ENCODE measurements at regions not wholly inside any gene's neighbourhood (a gene's known extent, or its start where the extent isn't known, plus 50 kb on each side); places are given as distances from the start of the nearest gene placed in this dataset.

GRCh38 chr12:82605115-82605514 is 81.6 kb upstream of the TMTC2 start:
- CTCF ChIA-PET = no interaction called here

More at GRCh38 chr12:82605115-82605514, 81.6 kb upstream of the TMTC2 start:
- no peak overlapping the region for H3K14ac ChIP-seq (replicated peaks; ENCODE audit: low read depth, low read length)
- H2BK5ac ChIP-seq (ENCODE audit: low read depth, low read length, poor library complexity, severe bottlenecking) = no peak overlapping the region
- H2AFZ ChIP-seq (replicated peaks; ENCODE audit: low read length, poor library complexity) = no peak overlapping the region
- H3K9me1 ChIP-seq (ENCODE audit: insufficient read depth, low read length) = no peaks in the 10 kb centered on the region
- H3K79me1 ChIP-seq (ENCODE audit: low read depth in 1 of 2, low read length in 2 of 2) = no peaks in the 10 kb centered on the region
- BruUV-seq (replicated peaks) = no TSS peak
- ATAC-seq (ENCODE audit: low read depth) (no peak), DNase-seq (no peak)
- no peak overlapping the region for H3K18ac ChIP-seq (ENCODE audit: low read depth, low read length)
- H3K4me1 ChIP-seq (ENCODE audit: control insufficient read depth, insufficient read depth, low read length) = no peaks in the 10 kb centered on the region
- no peak overlapping the region for H2AK5ac ChIP-seq (ENCODE audit: low read depth, low read length)
- no peak overlapping the region for H4K8ac ChIP-seq (ENCODE audit: low read depth in 2 of 2, low read length in 2 of 2)
- intact Hi-C loops (cut with micrococcal nuclease) = no loop called here
- no peaks in the 10 kb centered on the region for H3K27me3 ChIP-seq (ENCODE audit: control insufficient read depth, insufficient read depth, low read length)
- no peak overlapping the region for H3K4me3 ChIP-seq (ENCODE audit: insufficient read depth, low read depth, low read length)
- TF ChIP-seq BHLHE40 (IDR thresholded peaks at IDR 0.05; ENCODE audit: low read depth, low read length) (no peak), CEBPB (IDR thresholded peaks at IDR 0.05; ENCODE audit: low read depth, low read length) (no peak), RCOR1 (IDR thresholded peaks at IDR 0.05; ENCODE audit: insufficient replicate concordance, low read length) (no peak), MAFK (IDR thresholded peaks at IDR 0.05; ENCODE audit: low read depth, low read length) (no peak)
- no peak overlapping the region for H3K4me2 ChIP-seq (ENCODE audit: low read depth, low read length)
- no peak overlapping the region for H3K27ac ChIP-seq (ENCODE audit: insufficient read depth, low read length)
- in situ Hi-C loops (cut with MboI; ENCODE audit: low sequenced_read_pairs) = no loop called here
- no peaks in the 10 kb centered on the region for H4K20me1 ChIP-seq (ENCODE audit: insufficient read depth, low read length)
- POLR2A ChIA-PET (ENCODE audit: unreplicated experiment) = no interaction called here
- dilution Hi-C loops (cut with HindIII; ENCODE audit: low sequenced_read_pairs, unreplicated experiment) = no loop called here
- no peak overlapping the region for H3K23ac ChIP-seq (ENCODE audit: low read depth, low read length)
- no peak overlapping the region for H2BK15ac ChIP-seq (ENCODE audit: low read depth, low read length)
- no peaks in the 10 kb centered on the region; the same call in 1 of the 2 replicates for H3K9me3 ChIP-seq (ENCODE audit: control insufficient read depth, insufficient read depth, low read length)
- H2BK20ac ChIP-seq (ENCODE audit: low read depth, low read length) = no peak overlapping the region
- H3K56ac ChIP-seq (ENCODE audit: extremely low read depth, insufficient read depth, low read length) = no peak overlapping the region
- no peak overlapping the region for H3K4ac ChIP-seq (ENCODE audit: low read depth, low read length)
- no peak overlapping the region for H4K91ac ChIP-seq (ENCODE audit: insufficient read depth, low read depth, low read length)
- no peak overlapping the region for H2AK9ac ChIP-seq (replicated peaks; ENCODE audit: low read depth, low read length, poor library complexity)
- no peaks in the 10 kb centered on the region for H3K36me3 ChIP-seq (ENCODE audit: control insufficient read depth, insufficient read depth, low read length)
- no peak overlapping the region for H4K5ac ChIP-seq (ENCODE audit: low read depth, low read length)
- no peak overlapping the region for H2BK120ac ChIP-seq (ENCODE audit: low read depth, low read length)
- H3K9ac ChIP-seq (ENCODE audit: low read depth, low read length) = no peak overlapping the region
